ENCODE measurements at regions not wholly inside any gene's neighbourhood (a gene's known extent, or its start where the extent isn't known, plus 50 kb on each side); places are given as distances from the start of the nearest gene placed in this dataset.

DNA sequence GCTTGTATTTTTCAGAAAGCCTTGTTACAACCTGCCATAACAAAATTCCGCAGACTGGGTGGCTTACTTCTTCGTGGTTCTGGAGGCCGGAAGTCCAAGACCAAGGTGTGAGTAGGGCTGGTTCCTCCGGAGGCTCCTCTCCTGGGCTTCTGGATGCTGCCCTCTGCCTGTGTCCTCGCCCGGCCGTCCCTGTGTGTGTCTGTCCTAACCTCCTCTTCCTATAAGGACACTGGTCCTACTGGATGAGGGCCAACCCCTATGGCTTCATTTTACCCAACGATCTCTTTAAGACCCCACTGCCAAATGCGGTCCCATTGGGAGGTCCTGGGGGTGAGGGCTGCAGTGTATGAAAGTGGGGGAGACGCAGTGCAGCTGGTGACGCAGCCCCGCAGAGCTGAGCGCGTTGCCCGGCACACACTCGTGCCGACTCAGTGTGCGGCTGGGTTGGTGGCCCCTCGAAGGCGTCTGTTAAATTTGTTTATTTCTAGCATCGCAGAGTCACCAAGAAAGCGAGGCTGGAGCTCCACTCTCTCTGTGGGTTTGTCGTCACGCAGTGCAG is 116.7 kb downstream of the SOX1 start:
- no peak for TF ChIP-seq POLR2A (IDR thresholded peaks at IDR 0.05; ENCODE audit: borderline replicate concordance, extremely low read depth, insufficient read depth, insufficient read length)
- no peak for TF ChIP-seq POLR2AphosphoS5 (IDR thresholded peaks at IDR 0.05; ENCODE audit: low read depth, low read length)
- TF ChIP-seq, protein P1, sequence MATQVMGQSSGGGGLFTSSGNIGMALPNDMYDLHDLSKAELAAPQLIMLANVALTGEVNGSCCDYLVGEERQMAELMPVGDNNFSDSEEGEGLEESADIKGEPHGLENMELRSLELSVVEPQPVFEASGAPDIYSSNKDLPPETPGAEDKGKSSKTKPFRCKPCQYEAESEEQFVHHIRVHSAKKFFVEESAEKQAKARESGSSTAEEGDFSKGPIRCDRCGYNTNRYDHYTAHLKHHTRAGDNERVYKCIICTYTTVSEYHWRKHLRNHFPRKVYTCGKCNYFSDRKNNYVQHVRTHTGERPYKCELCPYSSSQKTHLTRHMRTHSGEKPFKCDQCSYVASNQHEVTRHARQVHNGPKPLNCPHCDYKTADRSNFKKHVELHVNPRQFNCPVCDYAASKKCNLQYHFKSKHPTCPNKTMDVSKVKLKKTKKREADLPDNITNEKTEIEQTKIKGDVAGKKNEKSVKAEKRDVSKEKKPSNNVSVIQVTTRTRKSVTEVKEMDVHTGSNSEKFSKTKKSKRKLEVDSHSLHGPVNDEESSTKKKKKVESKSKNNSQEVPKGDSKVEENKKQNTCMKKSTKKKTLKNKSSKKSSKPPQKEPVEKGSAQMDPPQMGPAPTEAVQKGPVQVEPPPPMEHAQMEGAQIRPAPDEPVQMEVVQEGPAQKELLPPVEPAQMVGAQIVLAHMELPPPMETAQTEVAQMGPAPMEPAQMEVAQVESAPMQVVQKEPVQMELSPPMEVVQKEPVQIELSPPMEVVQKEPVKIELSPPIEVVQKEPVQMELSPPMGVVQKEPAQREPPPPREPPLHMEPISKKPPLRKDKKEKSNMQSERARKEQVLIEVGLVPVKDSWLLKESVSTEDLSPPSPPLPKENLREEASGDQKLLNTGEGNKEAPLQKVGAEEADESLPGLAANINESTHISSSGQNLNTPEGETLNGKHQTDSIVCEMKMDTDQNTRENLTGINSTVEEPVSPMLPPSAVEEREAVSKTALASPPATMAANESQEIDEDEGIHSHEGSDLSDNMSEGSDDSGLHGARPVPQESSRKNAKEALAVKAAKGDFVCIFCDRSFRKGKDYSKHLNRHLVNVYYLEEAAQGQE (IDR thresholded peaks at IDR 0.05; ENCODE audit: low read depth) = no peak
- TF ChIP-seq, protein P2, sequence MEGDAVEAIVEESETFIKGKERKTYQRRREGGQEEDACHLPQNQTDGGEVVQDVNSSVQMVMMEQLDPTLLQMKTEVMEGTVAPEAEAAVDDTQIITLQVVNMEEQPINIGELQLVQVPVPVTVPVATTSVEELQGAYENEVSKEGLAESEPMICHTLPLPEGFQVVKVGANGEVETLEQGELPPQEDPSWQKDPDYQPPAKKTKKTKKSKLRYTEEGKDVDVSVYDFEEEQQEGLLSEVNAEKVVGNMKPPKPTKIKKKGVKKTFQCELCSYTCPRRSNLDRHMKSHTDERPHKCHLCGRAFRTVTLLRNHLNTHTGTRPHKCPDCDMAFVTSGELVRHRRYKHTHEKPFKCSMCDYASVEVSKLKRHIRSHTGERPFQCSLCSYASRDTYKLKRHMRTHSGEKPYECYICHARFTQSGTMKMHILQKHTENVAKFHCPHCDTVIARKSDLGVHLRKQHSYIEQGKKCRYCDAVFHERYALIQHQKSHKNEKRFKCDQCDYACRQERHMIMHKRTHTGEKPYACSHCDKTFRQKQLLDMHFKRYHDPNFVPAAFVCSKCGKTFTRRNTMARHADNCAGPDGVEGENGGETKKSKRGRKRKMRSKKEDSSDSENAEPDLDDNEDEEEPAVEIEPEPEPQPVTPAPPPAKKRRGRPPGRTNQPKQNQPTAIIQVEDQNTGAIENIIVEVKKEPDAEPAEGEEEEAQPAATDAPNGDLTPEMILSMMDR (IDR thresholded peaks at IDR 0.05 in 2 of 3, conservative IDR thresholded peaks at IDR 0.05 in 1 of 3; ENCODE audit: borderline replicate concordance in 1 of 3, insufficient read depth in 1 of 3, low read depth in 2 of 3, low read length in 2 of 3) = no peak
- TF ChIP-seq EZH2phosphoT487 (IDR thresholded peaks at IDR 0.05; ENCODE audit: borderline replicate concordance) = no peak
